PC-9 (cell line): ENCODE measurements at regions not wholly inside any gene's neighbourhood (a gene's known extent, or its start where the extent isn't known, plus 50 kb on each side); places are given as distances from the start of the nearest gene placed in this dataset.

Experiments used
- EZH2 ChIP-seq: fragments of 200-600 bp; sonication (generic); IDR thresholded peaks from 2 replicates; pipeline ENCODE4 v1.8.0; 2017; ENCODE audit warnings: antibody characterized with exemption, low read depth
- TF ChIP-seq, protein P1 (sequence below): fragments of 200-600 bp; sonication (generic); conservative IDR thresholded peaks from 2 replicates; pipeline ENCODE4 v1.6.1; 2017; ENCODE audit warnings: mixed run types, antibody characterized with exemption, mild to moderate bottlenecking, moderate library complexity

DNA sequence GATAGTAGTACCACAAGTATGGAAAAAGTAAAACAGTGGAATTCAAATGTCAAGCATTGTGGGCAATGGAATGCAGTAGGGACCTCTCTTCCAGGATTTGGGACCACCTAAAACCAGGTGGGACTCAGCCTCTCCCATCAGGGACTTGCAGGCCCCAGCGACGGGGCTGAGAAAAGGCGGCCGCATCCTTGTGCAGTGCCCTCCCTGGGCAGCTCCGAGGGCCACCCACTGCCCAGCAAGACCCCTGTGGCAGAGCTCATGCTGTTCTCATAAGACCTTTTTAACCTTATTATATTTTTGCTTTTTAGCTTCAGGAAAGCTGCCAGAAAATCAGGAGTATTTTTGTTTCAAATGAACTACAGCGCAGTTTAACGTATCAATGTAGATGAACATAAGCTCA is 142.6 kb upstream of the RPS6KA2 start:
- TF ChIP-seq, protein P1, sequence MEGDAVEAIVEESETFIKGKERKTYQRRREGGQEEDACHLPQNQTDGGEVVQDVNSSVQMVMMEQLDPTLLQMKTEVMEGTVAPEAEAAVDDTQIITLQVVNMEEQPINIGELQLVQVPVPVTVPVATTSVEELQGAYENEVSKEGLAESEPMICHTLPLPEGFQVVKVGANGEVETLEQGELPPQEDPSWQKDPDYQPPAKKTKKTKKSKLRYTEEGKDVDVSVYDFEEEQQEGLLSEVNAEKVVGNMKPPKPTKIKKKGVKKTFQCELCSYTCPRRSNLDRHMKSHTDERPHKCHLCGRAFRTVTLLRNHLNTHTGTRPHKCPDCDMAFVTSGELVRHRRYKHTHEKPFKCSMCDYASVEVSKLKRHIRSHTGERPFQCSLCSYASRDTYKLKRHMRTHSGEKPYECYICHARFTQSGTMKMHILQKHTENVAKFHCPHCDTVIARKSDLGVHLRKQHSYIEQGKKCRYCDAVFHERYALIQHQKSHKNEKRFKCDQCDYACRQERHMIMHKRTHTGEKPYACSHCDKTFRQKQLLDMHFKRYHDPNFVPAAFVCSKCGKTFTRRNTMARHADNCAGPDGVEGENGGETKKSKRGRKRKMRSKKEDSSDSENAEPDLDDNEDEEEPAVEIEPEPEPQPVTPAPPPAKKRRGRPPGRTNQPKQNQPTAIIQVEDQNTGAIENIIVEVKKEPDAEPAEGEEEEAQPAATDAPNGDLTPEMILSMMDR: no peak
- no peak for TF ChIP-seq EZH2
